Activated CD8-positive, alpha-beta memory T cell treated with anti-CD3 and anti-CD28 coated beads for 4 hours (primary cell): ENCODE measurements at regions not wholly inside any gene's neighbourhood (a gene's known extent, or its start where the extent isn't known, plus 50 kb on each side); places are given as distances from the start of the nearest gene placed in this dataset.

Experiments used
- DNase-seq, 2 donors: peaks; one replicate each; pipeline ENCODE4 v3.0.0-alpha.2; 2020; ENCODE audit warnings: low read depth in 2 of 2

GRCh38 chr1:8115031-8115768 lies 89.1 kb upstream of the ERRFI1 start:
- no peak for DNase-seq

GRCh38 chr1:8113262-8114220 lies 87.4 kb upstream of the ERRFI1 start:
- DNase-seq: no peak

GRCh38 chr1:8112611-8113261 lies 86.6 kb upstream of the ERRFI1 start:
- DNase-seq: no peak

- DNase-seq: no peak
Measured at GRCh38 chr1:8111560-8111959, 85.5 kb upstream of the ERRFI1 start.

GRCh38 chr1:8109216-8109615 lies 83.1 kb upstream of the ERRFI1 start:
- no peak for DNase-seq

DNA sequence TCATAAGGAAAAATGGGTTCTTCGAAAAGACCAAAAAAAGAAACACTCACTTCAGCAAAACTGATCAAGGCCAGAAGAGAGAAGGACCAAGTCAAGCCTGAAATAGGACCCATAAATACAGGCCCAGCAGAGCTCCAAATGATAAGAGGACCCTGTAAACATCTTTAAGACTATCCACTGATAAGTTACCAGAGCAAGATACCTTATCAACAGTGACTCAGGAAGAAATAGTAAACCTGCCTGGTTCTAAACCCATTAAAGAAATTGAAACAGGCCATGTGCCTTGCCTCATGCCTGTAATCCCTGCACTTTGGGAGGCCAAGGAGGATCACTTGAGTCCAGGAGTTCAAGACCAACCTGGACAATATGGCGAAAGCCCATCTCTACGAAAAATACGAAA lies 81.8 kb upstream of the ERRFI1 start:
- DNase-seq: no peak

- DNase-seq: no peak
Measured at GRCh38 chr1:8104278-8105236, 78.4 kb upstream of the ERRFI1 start.

- no peak for DNase-seq
Measured at GRCh38 chr1:8097908-8098307, 71.8 kb upstream of the ERRFI1 start.

GRCh38 chr1:8097077-8097799 lies 71.1 kb upstream of the ERRFI1 start:
- DNase-seq: no peak

DNA sequence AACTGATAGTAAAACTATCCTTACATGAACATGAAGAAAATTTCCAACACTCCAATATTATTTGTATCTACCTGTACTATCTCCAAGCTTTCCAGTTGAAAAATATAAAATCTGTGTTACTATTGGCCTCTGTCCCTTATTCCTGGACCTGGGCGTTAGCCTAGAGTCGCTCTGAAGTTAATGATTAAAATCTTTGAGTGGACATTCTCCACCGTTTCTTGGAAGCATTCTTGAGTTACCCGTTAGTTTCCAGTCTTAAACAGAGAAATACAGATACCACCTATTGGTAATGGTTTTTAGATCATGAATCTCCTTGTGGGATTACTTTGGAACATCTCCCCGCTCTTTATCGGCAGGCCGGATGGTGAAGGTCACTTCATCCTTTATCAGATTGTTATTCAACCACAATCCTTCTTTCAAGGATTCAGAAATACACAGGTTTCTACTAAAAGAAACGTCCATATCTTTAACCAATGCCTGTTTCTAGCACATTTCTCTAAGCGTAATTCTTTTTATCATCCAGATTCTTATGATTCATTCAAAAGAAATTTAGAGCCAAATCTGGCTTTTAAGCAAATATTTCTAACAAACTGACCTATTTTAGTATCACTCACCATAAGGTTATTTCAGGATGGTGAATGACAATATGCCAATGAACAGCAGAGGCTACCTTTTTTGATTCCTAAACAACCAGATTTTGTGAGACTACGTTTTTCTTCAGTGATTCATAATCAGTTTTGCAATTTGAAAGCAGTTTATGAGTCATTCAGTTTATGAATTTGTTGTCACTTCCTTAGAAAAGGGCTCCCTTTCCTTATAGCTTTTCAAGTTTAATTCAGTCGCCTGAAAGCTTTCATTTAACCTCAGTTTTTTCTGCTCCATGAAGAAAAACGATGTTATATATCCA lies 70.2 kb upstream of the ERRFI1 start:
- DNase-seq: no peak

DNA sequence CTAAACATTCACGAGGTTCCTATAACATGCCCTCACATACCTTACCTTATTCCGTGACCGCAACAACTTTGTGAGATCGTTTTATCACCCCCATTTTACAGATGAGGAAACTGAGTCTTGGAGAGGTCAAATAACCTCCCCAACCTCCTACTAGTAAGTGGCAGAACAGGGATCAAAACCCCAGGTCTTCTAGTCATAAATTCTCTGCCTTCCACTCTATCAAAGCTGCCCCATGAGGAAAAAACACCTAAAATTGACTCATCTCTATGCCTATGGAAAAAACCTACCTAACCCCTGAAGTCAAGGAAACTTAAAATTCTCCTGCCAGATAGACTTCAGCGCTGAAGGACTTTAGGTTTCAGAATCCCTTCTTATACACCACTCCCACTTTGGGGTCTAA lies 69.5 kb upstream of the ERRFI1 start:
- no peak for DNase-seq

DNA sequence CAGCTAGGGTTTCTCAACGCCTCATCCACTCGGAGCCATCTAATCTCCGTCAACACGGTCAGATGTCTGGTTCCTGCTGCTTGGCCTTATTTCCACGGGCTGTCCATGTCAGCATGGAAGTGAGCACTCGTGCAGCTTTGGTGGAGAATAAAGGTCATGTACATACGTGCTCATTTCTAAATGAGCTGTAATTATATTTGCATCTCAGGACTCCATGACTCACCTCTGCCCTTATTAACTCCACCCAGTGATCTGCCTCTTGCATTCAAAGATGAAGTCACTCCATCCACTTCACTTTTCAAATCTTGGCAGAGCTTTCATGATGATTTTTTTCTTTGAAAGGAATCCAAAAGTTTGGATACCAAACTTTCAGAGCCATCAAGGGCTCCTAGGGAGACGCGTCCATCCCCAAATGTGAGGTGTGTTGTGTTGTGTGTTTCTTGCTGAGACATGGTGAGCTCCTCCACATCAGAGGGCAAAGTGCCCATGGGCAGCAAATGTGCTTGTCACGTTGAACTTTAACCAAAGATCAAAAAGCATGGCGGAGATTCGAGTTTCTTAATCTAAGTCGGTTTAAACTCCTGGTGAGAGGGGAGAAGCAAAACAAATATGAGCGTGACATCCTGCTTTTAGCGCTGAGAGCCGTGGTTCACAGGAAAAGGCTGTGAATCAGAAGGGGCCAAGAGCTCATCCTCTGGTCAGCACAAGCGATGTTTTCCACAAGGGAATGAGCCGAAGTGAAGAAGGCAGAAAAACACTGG lies 68.6 kb upstream of the ERRFI1 start:
- no peak for DNase-seq

GRCh38 chr1:8093221-8093980 lies 67.3 kb upstream of the ERRFI1 start:
- DNase-seq: no peak

DNA sequence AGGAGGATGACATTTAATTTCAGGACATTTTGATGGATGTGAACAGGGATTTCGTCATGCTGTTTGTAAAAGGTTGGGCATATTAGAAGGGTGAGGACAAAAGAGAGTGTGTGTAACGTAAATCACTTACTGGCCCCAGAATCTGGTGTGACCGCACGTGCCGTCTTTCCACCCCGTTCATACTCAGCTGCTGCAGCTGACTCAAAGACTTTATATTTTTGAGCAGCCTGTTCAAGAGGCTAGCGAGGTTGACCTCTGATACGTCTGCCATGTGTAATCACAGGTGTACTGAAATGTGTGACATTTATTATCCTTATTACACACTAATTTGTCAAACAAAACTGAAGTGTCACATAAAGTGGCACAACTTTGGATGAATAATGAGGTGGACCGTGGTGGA lies 66.5 kb upstream of the ERRFI1 start:
- DNase-seq: no peak

GRCh38 chr1:8091691-8092090 lies 65.6 kb upstream of the ERRFI1 start:
- no peak for DNase-seq

DNA sequence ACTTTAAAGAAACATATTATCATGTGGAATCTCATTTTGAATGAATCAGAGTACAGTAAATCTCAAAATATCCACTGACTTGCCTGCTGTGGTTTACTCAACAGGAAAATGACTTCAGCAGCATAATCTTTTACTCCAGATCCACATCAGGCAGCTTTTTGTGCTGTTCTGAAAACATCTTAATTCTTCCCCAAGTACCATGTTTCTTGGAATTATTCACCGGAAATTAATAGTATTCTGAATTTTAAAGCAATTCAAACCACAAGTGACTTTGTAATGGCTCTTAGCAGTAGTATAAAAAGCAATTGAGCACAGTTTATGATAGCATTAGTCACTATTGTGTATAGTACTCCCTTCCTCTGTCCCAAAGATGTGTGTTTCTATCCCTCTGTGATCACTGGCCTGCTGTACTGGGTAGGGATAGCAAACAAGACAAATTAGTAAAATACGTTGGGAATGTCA lies 64.2 kb upstream of the ERRFI1 start:
- DNase-seq: no peak

GRCh38 chr1:8089535-8090228 lies 63.6 kb upstream of the ERRFI1 start:
- DNase-seq: no peak
